ENCODE measurements at regions not wholly inside any gene's neighbourhood (a gene's known extent, or its start where the extent isn't known, plus 50 kb on each side); places are given as distances from the start of the nearest gene placed in this dataset.

GRCh38 chr10:117666965-117667364 is 124.4 kb downstream of the EMX2 start:
- Mint-ChIP-seq H3K4me3 (ENCODE audit: low read depth, unreplicated experiment) (no peak overlapping the region), H3K36me3 (ENCODE audit: insufficient read depth, unreplicated experiment) (no peaks in the 10 kb centered on the region), H3K27ac (ENCODE audit: unreplicated experiment) (no peak overlapping the region), H3K27me3 (ENCODE audit: unreplicated experiment) (peaks cover 18% of the 10 kb centered on the region), H3K4me1 (ENCODE audit: low read depth, unreplicated experiment) (no peaks in the 10 kb centered on the region), H3K9me3 (ENCODE audit: low read depth, unreplicated experiment) (no peaks in the 10 kb centered on the region)
- TF ChIP-seq CTCF (IDR thresholded peaks at IDR 0.05; ENCODE audit: unreplicated experiment): no peak
- CTCF ChIA-PET: no interaction called here
- no peak for DNase-seq
- BruUV-seq (replicated peaks): no TSS peak
- intact Hi-C loops (cut with micrococcal nuclease; ENCODE audit: unreplicated experiment): no loop called here

GRCh38 chr10:117667831-117668230 is 125.3 kb downstream of the EMX2 start:
- H3K36me3 Mint-ChIP-seq (ENCODE audit: insufficient read depth, unreplicated experiment): no peaks in the 10 kb centered on the region
- no TSS peak for BruUV-seq (replicated peaks)
- no peak for DNase-seq
- no peaks in the 10 kb centered on the region for H3K9me3 Mint-ChIP-seq (ENCODE audit: low read depth, unreplicated experiment)
- no peak overlapping the region for H3K27ac Mint-ChIP-seq (ENCODE audit: unreplicated experiment)
- intact Hi-C loops (cut with micrococcal nuclease; ENCODE audit: unreplicated experiment): no loop called here
- no peaks in the 10 kb centered on the region for H3K4me1 Mint-ChIP-seq (ENCODE audit: low read depth, unreplicated experiment)
- H3K27me3 Mint-ChIP-seq (ENCODE audit: unreplicated experiment): peaks cover 18% of the 10 kb centered on the region
- CTCF ChIA-PET: no interaction called here
- no peak overlapping the region for H3K4me3 Mint-ChIP-seq (ENCODE audit: low read depth, unreplicated experiment)
- TF ChIP-seq CTCF (IDR thresholded peaks at IDR 0.05; ENCODE audit: unreplicated experiment): no peak

GRCh38 chr10:117668327-117669008 is 125.9 kb downstream of the EMX2 start:
- no peak overlapping the region for H3K27ac Mint-ChIP-seq (ENCODE audit: unreplicated experiment)
- peaks cover 18% of the 10 kb centered on the region for H3K27me3 Mint-ChIP-seq (ENCODE audit: unreplicated experiment)
- TF ChIP-seq CTCF (IDR thresholded peaks at IDR 0.05; ENCODE audit: unreplicated experiment): no peak
- no peaks in the 10 kb centered on the region for H3K9me3 Mint-ChIP-seq (ENCODE audit: low read depth, unreplicated experiment)
- no peak overlapping the region for H3K4me3 Mint-ChIP-seq (ENCODE audit: low read depth, unreplicated experiment)
- no peaks in the 10 kb centered on the region for H3K4me1 Mint-ChIP-seq (ENCODE audit: low read depth, unreplicated experiment)
- BruUV-seq (replicated peaks): no TSS peak
- no peaks in the 10 kb centered on the region for H3K36me3 Mint-ChIP-seq (ENCODE audit: insufficient read depth, unreplicated experiment)
- CTCF ChIA-PET: no interaction called here
- intact Hi-C loops (cut with micrococcal nuclease; ENCODE audit: unreplicated experiment): no loop called here
- DNase-seq: no peak

- no peaks in the 10 kb centered on the region for H3K4me1 Mint-ChIP-seq (ENCODE audit: low read depth, unreplicated experiment)
- no peak overlapping the region for H3K4me3 Mint-ChIP-seq (ENCODE audit: low read depth, unreplicated experiment)
- intact Hi-C loops (cut with micrococcal nuclease; ENCODE audit: unreplicated experiment): no loop called here
These were observed 126.6 kb downstream of the EMX2 start for GRCh38 chr10:117669122-117669521.

More at GRCh38 chr10:117669122-117669521, 126.6 kb downstream of the EMX2 start:
- Mint-ChIP-seq H3K36me3 (ENCODE audit: insufficient read depth, unreplicated experiment) (no peaks in the 10 kb centered on the region), H3K27ac (ENCODE audit: unreplicated experiment) (no peak overlapping the region), H3K9me3 (ENCODE audit: low read depth, unreplicated experiment) (no peaks in the 10 kb centered on the region), H3K27me3 (ENCODE audit: unreplicated experiment) (peaks cover 18% of the 10 kb centered on the region)
- no peak for TF ChIP-seq CTCF (IDR thresholded peaks at IDR 0.05; ENCODE audit: unreplicated experiment)
- BruUV-seq (replicated peaks): no TSS peak
- DNase-seq: no peak
- CTCF ChIA-PET: interaction anchor here (0.5 kb wide), 1 partner anchor 173 kb away, joined by 3 read pairs; no protein-coding TSS in a partner anchor

All from Calu3 (cell line).